Vagina (tissue), 2 donors: ENCODE measurements at regions not wholly inside any gene's neighbourhood (a gene's known extent, or its start where the extent isn't known, plus 50 kb on each side); places are given as distances from the start of the nearest gene placed in this dataset.

Source experiments
- DNase-seq, 2 donors: peaks; one replicate each; pipeline ENCODE4 v3.0.0-alpha.2; 2017; ENCODE audit errors: extremely low spot score in 2 of 2
- H3K27ac ChIP-seq: fragments of 200-600 bp; sonication (generic); one replicate; pipeline ENCODE4 v1.5.1; 2019
- H3K27me3 ChIP-seq: fragments of 200-600 bp; sonication (generic); one replicate; pipeline ENCODE4 v1.5.1; 2019
- H3K36me3 ChIP-seq, 2 donors: fragments of 200-600 bp; sonication (generic); one replicate each; pipeline ENCODE4 v1.5.1; 2017 to 2019
- H3K4me1 ChIP-seq: fragments of 200-600 bp; sonication (generic); one replicate; pipeline ENCODE4 v1.5.1; 2019
- H3K4me3 ChIP-seq, 2 donors: fragments of 200-600 bp; sonication (generic); 1 replicate in 1 of 2; 2 replicates in 1 of 2; pipeline ENCODE4 v1.5.1; 2016 to 2019
- H3K9me3 ChIP-seq: fragments of 200-600 bp; sonication (generic); one replicate; pipeline ENCODE4 v1.5.1; 2019
- CTCF ChIP-seq, 3 experiments: fragments of 450-650 bp in 2 of 3; fragments of 200-600 bp in 1 of 3; sonication (generic) in 1 of 3; IDR thresholded peaks; one replicate each; pipeline ENCODE4 v1.5.1; 2017 to 2019; ENCODE audit warnings: antibody characterized with exemption in 3 of 3, mild to moderate bottlenecking in 2 of 3, moderate library complexity in 2 of 3
- POLR2A ChIP-seq, 2 donors: fragments of 450-650 bp; IDR thresholded peaks; one replicate each; pipeline ENCODE4 v1.6.1; 2017; ENCODE audit warnings: antibody characterized with exemption in 2 of 2, mild to moderate bottlenecking in 2 of 2, moderate library complexity in 2 of 2
- POLR2AphosphoS5 ChIP-seq, 2 donors: sonication (generic); formaldehyde crosslinking; IDR thresholded peaks; one replicate each; pipeline ENCODE4 v1.9.0; 2017; ENCODE audit warnings: antibody characterized with exemption in 2 of 2, mild to moderate bottlenecking in 2 of 2, low read depth in 1 of 2; ENCODE audit not compliant: insufficient read depth in 1 of 2
- intact Hi-C: fragments of 100-400 bp; cut with DNase I; formaldehyde crosslinking; loops from one replicate; pipeline ENCODE4 v1.15.1; 2023

GRCh38 chrX:131764216-131764615 is 220.3 kb downstream of the OR13H1 start:
- H3K4me3 ChIP-seq: peak overlapping the region; percentile 14 to 36
- intact Hi-C loops: no loop called here

GRCh38 chrX:131778269-131779218 is 234.7 kb downstream of the OR13H1 start:
- intact Hi-C loops: no loop called here

More at GRCh38 chrX:131764216-131764615, 220.3 kb downstream of the OR13H1 start:
- no peaks in the 10 kb centered on the region for H3K4me1 ChIP-seq
- DNase-seq: no peak
- TF ChIP-seq POLR2AphosphoS5 (IDR thresholded peaks at IDR 0.05; ENCODE audit: insufficient read depth in 1 of 2, low read depth in 1 of 2) (no peak), CTCF (IDR thresholded peaks at IDR 0.05) (no peak), POLR2A (IDR thresholded peaks at IDR 0.05) (no peak)
- H3K27ac ChIP-seq: peak overlapping the region; percentile 36
- H3K27me3 ChIP-seq: no peaks in the 10 kb centered on the region
- H3K36me3 ChIP-seq: no peaks in the 10 kb centered on the region
- no peaks in the 10 kb centered on the region for H3K9me3 ChIP-seq

GRCh38 chrX:131779306-131779705 is 235.4 kb downstream of the OR13H1 start:
- intact Hi-C loops: no loop called here
- TF ChIP-seq POLR2A (IDR thresholded peaks at IDR 0.05): no peak
- no peak for TF ChIP-seq CTCF (IDR thresholded peaks at IDR 0.05)
- TF ChIP-seq POLR2AphosphoS5 (IDR thresholded peaks at IDR 0.05; ENCODE audit: insufficient read depth in 1 of 2, low read depth in 1 of 2): no peak
- Histone ChIP-seq H3K4me3 (peak overlapping the region; percentile 45 to 47), H3K27ac (peak overlapping the region; percentile 77), H3K27me3 (no peaks in the 10 kb centered on the region), H3K36me3 (no peaks in the 10 kb centered on the region), H3K9me3 (no peaks in the 10 kb centered on the region), H3K4me1 (no peaks in the 10 kb centered on the region)
- no peak for DNase-seq

More at GRCh38 chrX:131778269-131779218, 234.7 kb downstream of the OR13H1 start:
- Histone ChIP-seq H3K4me1 (no peaks in the 10 kb centered on the region), H3K36me3 (no peaks in the 10 kb centered on the region), H3K4me3 (peak overlapping the region; percentile 45 to 47), H3K27ac (peak overlapping the region; percentile 77), H3K9me3 (no peaks in the 10 kb centered on the region), H3K27me3 (no peaks in the 10 kb centered on the region)
- DNase-seq: no peak
- TF ChIP-seq CTCF (IDR thresholded peaks at IDR 0.05): peak in 2 of 3 experiments; percentile 44 to 63
- peak in 1 of 2 donors; percentile 34 for TF ChIP-seq POLR2AphosphoS5 (IDR thresholded peaks at IDR 0.05; ENCODE audit: insufficient read depth in 1 of 2, low read depth in 1 of 2)
- TF ChIP-seq POLR2A (IDR thresholded peaks at IDR 0.05): no peak

GRCh38 chrX:131779741-131780140 is 235.9 kb downstream of the OR13H1 start:
- H3K27me3 ChIP-seq: no peaks in the 10 kb centered on the region
- TF ChIP-seq POLR2A (IDR thresholded peaks at IDR 0.05) (no peak), CTCF (IDR thresholded peaks at IDR 0.05) (no peak), POLR2AphosphoS5 (IDR thresholded peaks at IDR 0.05; ENCODE audit: insufficient read depth in 1 of 2, low read depth in 1 of 2) (no peak)
- no peak for DNase-seq
- no peaks in the 10 kb centered on the region for H3K36me3 ChIP-seq
- H3K4me3 ChIP-seq: no peak overlapping the region
- H3K9me3 ChIP-seq: no peaks in the 10 kb centered on the region
- H3K27ac ChIP-seq: peak overlapping the region; percentile 77
- intact Hi-C loops: no loop called here
- H3K4me1 ChIP-seq: no peaks in the 10 kb centered on the region

- Histone ChIP-seq H3K4me1 (no peaks in the 10 kb centered on the region), H3K9me3 (no peaks in the 10 kb centered on the region), H3K4me3 (no peak overlapping the region), H3K27me3 (no peaks in the 10 kb centered on the region), H3K27ac (no peak overlapping the region), H3K36me3 (no peaks in the 10 kb centered on the region)
- no peak for DNase-seq
- intact Hi-C loops: no loop called here
- TF ChIP-seq CTCF (IDR thresholded peaks at IDR 0.05) (no peak), POLR2AphosphoS5 (IDR thresholded peaks at IDR 0.05; ENCODE audit: insufficient read depth in 1 of 2, low read depth in 1 of 2) (no peak)
Measured at GRCh38 chrX:131782646-131783045, 238.8 kb downstream of the OR13H1 start.
